Epithelial cell of prostate (primary cell): ENCODE measurements at regions not wholly inside any gene's neighbourhood (a gene's known extent, or its start where the extent isn't known, plus 50 kb on each side); places are given as distances from the start of the nearest gene placed in this dataset.
"Not testable (repeated sequence)": the region's sequence is repeated elsewhere in the genome, so short reads cannot be mapped to it uniquely, and the experiment has no call there.

ENCODE experiments used
- DNase-seq: peaks from one replicate; pipeline ENCODE4 v3.0.0-alpha.2; 2011; ENCODE audit warnings: low read depth, low spot score
- H3K27ac ChIP-seq: fragments of 450-650 bp; 2 replicates; pipeline ENCODE4 v1.5.1; 2017; ENCODE audit warnings: mild to moderate bottlenecking

GRCh38 chr19:31825134-31826094, 476.2 kb upstream of the TSHZ3 start:
- H3K27ac ChIP-seq, result no peak overlapping the region
- no peak for DNase-seq

- DNase-seq, result no peak
- H3K27ac ChIP-seq, result no peak overlapping the region
Measured at GRCh38 chr19:31826325-31826724, 477.1 kb upstream of the TSHZ3 start.

DNA sequence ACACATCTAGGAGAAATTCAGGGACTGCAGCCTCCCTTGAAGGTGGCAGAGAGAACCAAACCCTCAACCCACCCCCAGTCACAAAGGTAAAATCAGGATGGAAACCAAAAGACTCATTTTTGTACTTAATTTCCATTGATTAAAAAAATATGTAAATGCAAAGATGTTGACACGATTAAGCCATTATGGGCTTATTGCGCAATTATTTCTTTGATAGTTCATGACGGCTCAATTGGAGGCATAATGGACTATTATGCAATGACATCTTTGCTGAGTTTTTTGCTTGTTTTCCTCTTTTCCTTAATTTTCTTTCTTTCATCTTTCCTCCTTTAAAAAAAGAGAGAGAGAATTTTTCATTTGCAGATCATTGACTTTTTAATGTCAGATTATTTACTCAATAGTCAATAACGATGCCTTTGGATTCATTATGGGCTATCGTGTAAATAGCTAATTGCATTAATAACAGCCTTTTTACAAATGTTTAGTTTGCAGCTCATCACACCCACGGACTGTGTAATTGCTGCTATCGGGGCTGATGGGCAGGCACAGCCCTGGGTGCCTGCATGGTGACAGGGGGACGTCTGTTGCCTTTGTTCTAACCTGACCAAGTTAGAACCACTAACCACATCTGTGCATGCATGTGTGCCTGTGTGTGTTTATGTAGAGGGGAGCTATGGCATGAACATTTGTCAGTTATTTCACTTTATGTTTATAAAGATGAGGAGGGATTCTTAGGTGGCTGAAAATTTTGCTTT, 482.4 kb upstream of the TSHZ3 start:
- DNase-seq, result no peak
- H3K27ac ChIP-seq, result no peak overlapping the region

DNA sequence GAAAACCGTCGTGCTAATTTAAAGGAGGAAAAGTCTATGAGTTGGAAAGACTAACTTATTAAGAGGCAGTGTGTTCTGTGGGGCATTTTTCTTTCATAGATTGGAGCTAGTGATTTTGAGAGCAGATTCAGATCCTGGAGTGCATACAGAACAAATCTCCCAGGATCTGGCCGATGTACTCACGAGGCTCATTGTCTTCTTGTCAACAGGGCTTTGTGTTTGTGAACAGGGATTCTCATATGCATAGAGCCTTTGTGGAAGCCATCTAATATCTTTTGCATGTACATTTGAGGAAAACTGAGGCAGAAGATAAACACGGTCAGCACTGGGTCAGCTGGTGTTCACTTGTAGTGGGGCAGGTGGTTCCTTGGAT, 482.9 kb upstream of the TSHZ3 start:
- no peak overlapping the region for H3K27ac ChIP-seq
- DNase-seq, result no peak

DNA sequence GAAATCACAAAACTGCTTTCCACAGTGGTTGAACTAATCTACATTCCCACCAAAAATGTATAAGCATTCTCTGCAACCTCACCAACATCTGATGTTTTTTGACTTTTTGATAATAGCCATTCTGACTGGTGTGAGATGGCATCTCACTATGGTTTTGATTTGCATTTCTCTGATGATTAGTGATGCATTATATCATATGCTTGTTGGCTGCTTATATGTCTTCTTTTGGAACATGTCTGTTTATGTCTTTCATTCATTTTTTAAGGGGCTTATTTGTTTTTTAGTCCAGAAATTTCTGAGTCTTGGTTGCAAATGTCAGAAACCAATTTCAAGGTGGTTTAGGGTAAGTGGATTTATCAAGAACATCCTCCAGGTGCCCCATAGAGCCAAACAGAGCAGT, 484.8 kb upstream of the TSHZ3 start:
- no peak overlapping the region for H3K27ac ChIP-seq
- no peak for DNase-seq

DNA sequence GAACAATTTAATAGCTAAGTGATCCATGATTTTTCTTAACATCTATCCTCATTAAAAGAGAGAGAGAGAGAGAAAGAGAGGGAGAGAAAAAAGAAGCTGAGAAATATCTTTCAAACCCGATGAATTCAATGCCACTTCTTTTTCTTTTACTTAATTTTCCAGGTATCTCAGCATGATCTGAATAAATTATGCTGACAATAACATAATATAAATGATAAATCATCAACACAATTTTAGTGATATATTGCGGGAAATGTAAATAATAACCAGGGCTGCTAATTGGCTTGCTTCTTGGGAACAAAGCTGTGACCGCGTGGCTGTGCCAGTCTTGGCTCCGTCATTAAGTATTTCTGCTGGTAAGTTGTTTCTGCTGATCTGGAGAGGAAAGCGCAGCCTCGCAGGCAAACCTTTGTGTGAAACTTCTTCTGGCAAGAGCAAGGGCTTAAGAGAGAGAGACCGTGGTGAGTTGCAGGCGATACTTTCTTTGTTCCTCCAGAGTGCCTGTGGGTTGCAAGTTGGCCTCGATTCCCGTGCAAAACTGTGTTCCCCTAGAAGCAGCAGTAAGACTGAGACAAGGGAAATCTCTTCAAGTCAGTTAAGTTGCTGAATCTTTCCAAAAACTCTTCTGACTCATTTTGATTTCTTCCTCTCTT, 489.1 kb upstream of the TSHZ3 start:
- no peak overlapping the region for H3K27ac ChIP-seq
- no peak for DNase-seq

DNA sequence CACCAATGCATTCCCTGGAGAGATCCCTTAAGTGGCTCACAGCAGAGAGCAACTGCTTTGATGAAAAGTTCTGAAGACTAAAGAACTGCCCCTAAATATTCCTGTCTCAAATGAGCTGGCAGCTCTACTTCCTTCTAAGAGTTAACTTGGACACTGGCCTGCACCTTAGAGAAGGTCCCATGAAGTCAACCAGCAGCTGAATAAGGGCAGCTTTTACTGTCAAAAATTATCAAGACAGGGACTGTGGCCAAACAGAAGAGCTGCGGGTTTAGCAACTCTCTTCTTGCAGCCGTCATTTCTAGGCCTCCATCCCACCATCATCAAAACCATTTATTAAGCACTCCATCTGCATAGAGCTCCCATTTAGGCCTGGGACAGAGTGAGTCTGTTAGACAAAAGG, 491.1 kb upstream of the TSHZ3 start:
- no peak overlapping the region for H3K27ac ChIP-seq
- no peak for DNase-seq

GRCh38 chr19:31841755-31842154, 492.5 kb upstream of the TSHZ3 start:
- DNase-seq, result no peak
- H3K27ac ChIP-seq, result no peak overlapping the region

- H3K27ac ChIP-seq, result no peak overlapping the region
- DNase-seq, result no peak
Measured at GRCh38 chr19:31863122-31863521, 482.3 kb upstream of the ZNF507 start.

- DNase-seq, result no peak
Measured at GRCh38 chr19:31874313-31874712, 471.1 kb upstream of the ZNF507 start.

GRCh38 chr19:31875591-31875990, 469.8 kb upstream of the ZNF507 start:
- no peak overlapping the region for H3K27ac ChIP-seq
- no peak for DNase-seq

More at GRCh38 chr19:31874313-31874712, 471.1 kb upstream of the ZNF507 start:
- no peak overlapping the region for H3K27ac ChIP-seq

- no peak overlapping the region for H3K27ac ChIP-seq
- no peak for DNase-seq
Measured at GRCh38 chr19:31880283-31880682, 465.1 kb upstream of the ZNF507 start.

- DNase-seq, result no peak
Measured at GRCh38 chr19:31881988-31882387, 463.4 kb upstream of the ZNF507 start.

GRCh38 chr19:31882709-31883108, 462.7 kb upstream of the ZNF507 start:
- no peak overlapping the region for H3K27ac ChIP-seq
- no peak for DNase-seq

More at GRCh38 chr19:31881988-31882387, 463.4 kb upstream of the ZNF507 start:
- no peak overlapping the region for H3K27ac ChIP-seq

- H3K27ac ChIP-seq, result no peak overlapping the region
- no peak for DNase-seq
Measured at GRCh38 chr19:31883296-31883990, 462.0 kb upstream of the ZNF507 start.

DNA sequence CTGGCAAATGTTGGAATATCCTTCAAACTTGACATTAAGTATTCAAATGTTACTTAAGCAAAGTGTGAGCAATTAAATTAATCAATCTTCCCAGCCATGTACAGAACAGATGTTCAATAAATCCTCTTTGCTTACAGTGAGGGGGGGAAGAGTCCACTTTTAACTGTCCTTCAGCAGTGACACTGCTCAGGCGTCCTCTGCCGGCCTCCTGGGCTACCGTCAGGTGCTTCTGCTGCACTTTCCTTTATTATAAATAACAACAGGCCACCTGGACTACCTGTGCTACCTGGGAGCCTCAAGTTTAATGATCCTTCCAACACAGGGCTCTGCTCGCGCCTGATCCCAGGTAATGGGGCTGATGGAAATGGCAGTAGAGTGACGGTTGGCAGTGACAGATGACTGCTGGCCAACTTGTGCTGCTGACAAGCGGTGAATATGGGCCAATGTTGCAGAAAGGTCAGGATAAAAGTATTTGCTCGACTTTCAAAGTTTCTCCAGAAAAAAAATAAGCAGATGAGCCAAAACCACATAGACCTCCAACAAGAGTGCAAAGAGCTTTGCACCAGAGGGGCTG, 460.0 kb upstream of the ZNF507 start:
- H3K27ac ChIP-seq, result no peak overlapping the region
- DNase-seq, result no peak

DNA sequence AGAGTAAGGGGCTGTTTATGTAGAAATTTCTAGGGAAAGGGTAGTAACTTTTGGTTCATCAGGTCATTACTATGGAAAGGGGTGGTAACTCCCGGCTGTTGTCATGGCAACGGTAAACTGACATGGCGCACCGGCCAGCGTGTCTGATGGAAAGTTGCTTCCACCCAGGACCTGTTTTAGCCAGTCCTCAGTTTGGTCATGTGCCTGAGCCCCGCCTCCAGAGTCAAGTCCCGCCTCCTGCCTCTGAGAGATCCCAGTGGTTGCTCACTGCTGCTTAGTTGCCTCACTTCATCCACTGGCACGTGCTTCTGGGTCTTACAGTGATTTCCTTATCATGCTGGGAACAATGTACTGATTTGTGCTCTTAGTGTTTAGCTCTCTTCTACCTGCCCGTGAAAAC, 455.2 kb upstream of the ZNF507 start:
- H3K27ac ChIP-seq, result no peak overlapping the region
- DNase-seq, result no peak

- no peak for DNase-seq
- no peak overlapping the region for H3K27ac ChIP-seq
Measured at GRCh38 chr19:31892060-31892459, 453.4 kb upstream of the ZNF507 start.

- not testable (repeated sequence) for DNase-seq, H3K27ac ChIP-seq
Measured at GRCh38 chr19:31893491-31893890, 451.9 kb upstream of the ZNF507 start.

DNA sequence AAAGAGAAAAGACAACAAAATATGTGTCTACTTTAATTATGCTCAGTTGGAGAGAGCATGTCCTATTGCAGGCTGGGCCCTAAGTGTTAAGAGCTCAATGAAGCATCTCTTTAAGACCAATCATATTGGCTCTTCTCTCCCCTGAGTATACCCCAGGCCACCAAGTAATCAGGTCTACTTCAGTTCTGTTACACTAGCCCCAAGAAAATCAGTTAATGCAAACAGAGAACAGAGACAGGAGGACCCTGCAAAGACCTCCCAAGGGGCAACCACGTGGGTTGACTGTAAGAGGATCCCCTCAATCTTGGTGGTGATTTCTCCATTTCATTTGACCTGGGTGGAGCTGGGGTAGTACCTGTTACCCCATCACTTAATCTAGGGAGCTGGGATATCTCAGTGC, 451.0 kb upstream of the ZNF507 start:
- no peak for DNase-seq
- no peak overlapping the region for H3K27ac ChIP-seq
